ENCODE measurements at regions not wholly inside any gene's neighbourhood (a gene's known extent, or its start where the extent isn't known, plus 50 kb on each side); places are given as distances from the start of the nearest gene placed in this dataset.

DNA sequence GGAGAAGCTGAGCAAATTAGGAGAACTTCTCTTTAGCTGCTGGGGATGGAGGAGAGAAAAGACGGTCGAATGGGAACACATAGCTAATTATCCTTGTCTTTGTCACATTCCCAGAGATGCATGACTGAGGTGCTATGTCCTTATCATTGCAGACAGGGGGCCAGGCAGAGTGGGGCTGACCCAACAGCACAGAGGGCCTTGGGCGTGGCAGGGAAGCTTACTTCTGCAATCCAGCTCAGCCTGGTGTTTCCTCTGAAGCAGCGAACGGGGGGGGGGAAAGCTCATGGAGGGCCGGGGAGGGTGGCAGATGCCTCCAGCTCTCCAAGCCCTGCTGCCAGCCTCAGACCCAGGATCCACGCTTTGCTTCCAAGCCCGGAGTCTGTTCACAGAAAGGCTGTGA lies 50.8 kb upstream of the HOPX start:
- no peaks in the 10 kb centered on the region for H3K27me3 Mint-ChIP-seq

More for the DNA sequence above, 50.8 kb upstream of the HOPX start:
- Mint-ChIP-seq H3K4me3 (no peak overlapping the region), H3K4me1 (no peaks in the 10 kb centered on the region), H3K9me3 (no peaks in the 10 kb centered on the region), H3K27ac (no peak overlapping the region)
- no peak for ATAC-seq
- DNase-seq, result no peak

Measured in stimulated activated naive CD8-positive, alpha-beta T cell treated with anti-CD3 and anti-CD28 coated beads, Interleukin-15, amount 100 ng/mL, for 72 hours (primary cell).